D341Med (cell line): ENCODE measurements at regions not wholly inside any gene's neighbourhood (a gene's known extent, or its start where the extent isn't known, plus 50 kb on each side); places are given as distances from the start of the nearest gene placed in this dataset.

Experiments used
- DNase-seq: peaks from one replicate; pipeline ENCODE4 v3.0.0; 2012; ENCODE audit warnings: low spot score

- no peak for DNase-seq
These were observed 53.8 kb upstream of the SNX2 start for GRCh38 chr5:122721127-122721526.

GRCh38 chr5:122722341-122722740, 52.5 kb upstream of the SNX2 start:
- no peak for DNase-seq

DNA sequence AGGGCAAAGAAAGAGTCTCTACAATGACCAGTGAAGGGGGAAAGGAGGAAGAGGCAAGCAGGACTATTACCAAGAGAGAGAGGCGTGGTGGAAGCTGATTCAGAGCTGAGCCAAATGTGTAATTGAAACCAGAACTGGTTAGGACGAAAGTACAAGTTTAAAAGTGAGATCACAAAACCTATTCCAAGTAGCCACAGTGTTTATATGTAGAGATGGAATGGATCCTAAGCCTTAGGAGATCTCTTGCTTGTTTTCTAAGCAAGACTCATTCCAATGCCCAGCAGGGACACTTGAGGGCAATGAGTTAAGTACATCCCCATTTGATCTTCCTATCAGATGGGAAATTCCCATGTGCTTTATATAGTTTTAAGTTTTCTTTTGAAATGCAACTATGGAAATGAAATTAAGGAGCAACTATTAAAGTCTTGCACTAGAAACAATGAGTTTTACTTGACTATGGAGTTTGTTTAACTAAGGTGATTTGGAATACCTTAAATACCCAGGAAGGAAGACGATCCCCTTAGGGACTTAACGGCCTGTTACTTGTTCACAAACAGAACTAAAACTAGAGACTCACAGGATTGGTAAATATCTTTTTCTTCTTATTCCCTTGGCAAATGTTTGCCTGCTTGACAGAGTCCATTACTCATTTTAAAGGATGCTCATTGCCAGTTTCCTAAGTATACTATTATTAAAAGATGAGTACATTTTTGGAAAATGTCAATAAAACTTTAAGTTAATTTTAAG, 51.1 kb upstream of the SNX2 start:
- DNase-seq = no peak
